IMR-90 (cell line): ENCODE measurements at regions not wholly inside any gene's neighbourhood (a gene's known extent, or its start where the extent isn't known, plus 50 kb on each side); places are given as distances from the start of the nearest gene placed in this dataset.

Experiments used
- ATAC-seq: fragments of 200-7000 bp; cut with Tn5 transposase; 2 replicates; pipeline ENCODE4 v1.9.1; 2020; ENCODE audit warnings: low read depth, mild to moderate bottlenecking, moderate library complexity
- BruUV-seq: library from RNA; stranded (reverse); fragments of 400-500 nt; replicated peaks from 2 replicates; lab custom pipeline; 2021; lab: Mats Ljungman, UMichigan
- CTCF ChIA-PET: fragments of 300-600 bp; formaldehyde crosslinking; extraction: SDS; loops from one replicate; lab custom pipeline; 2021; ENCODE audit warnings: antibody characterized with exemption; lab: Yijun Ruan, JAX
- POLR2A ChIA-PET: fragments of 300-600 bp; sonication (Branson Sonifier 250); formaldehyde crosslinking; loops from one replicate; lab custom pipeline; 2022; ENCODE audit warnings: antibody characterized with exemption; ENCODE audit not compliant: unreplicated experiment; lab: Charles Lee
- DNase-seq: peaks from one replicate; pipeline ENCODE4 v3.0.0; 2013
- H2AFZ ChIP-seq: replicated peaks from 2 replicates; pipeline ENCODE3; 2013; ENCODE audit warnings: low read length, mild to moderate bottlenecking; ENCODE audit not compliant: poor library complexity
- H2AK5ac ChIP-seq: 2 replicates; pipeline ENCODE4 v1.6.1; 2013; ENCODE audit warnings: low read depth, low read length, inconsistent platforms
- H2AK9ac ChIP-seq: replicated peaks from 2 replicates; pipeline ENCODE3; 2013; ENCODE audit warnings: mild to moderate bottlenecking, low read depth, low read length, moderate library complexity; ENCODE audit not compliant: poor library complexity
- H2BK120ac ChIP-seq: 2 replicates; pipeline ENCODE4 v1.6.1; 2013; ENCODE audit warnings: low read depth, low read length, inconsistent platforms
- H2BK15ac ChIP-seq: 3 replicates; pipeline ENCODE4 v1.6.1; 2013; ENCODE audit warnings: low read depth, low read length, inconsistent platforms
- H2BK20ac ChIP-seq: 2 replicates; pipeline ENCODE4 v1.6.1; 2013; ENCODE audit warnings: low read depth, mild to moderate bottlenecking, inconsistent platforms, low read length, moderate library complexity
- H2BK5ac ChIP-seq: 2 replicates; pipeline ENCODE4 v1.6.1; 2013; ENCODE audit warnings: mild to moderate bottlenecking, low read depth, low read length, inconsistent platforms; ENCODE audit not compliant: poor library complexity, severe bottlenecking
- H3K14ac ChIP-seq: replicated peaks from 2 replicates; pipeline ENCODE4 v1.6.1; 2013; ENCODE audit warnings: low read depth, low read length, inconsistent platforms
- H3K18ac ChIP-seq: 2 replicates; pipeline ENCODE4 v1.6.1; 2013; ENCODE audit warnings: low read depth, low read length, control low read depth
- H3K23ac ChIP-seq: 2 replicates; pipeline ENCODE4 v1.6.1; 2013; ENCODE audit warnings: low read depth, low read length, inconsistent platforms
- H3K27ac ChIP-seq: 2 replicates; pipeline ENCODE4 v1.5.1; 2013; ENCODE audit warnings: mild to moderate bottlenecking, control low read depth, low read length; ENCODE audit not compliant: insufficient read depth
- H3K27me3 ChIP-seq: 2 replicates; pipeline ENCODE4 v1.6.1; 2013; ENCODE audit warnings: low read length; ENCODE audit not compliant: control insufficient read depth, insufficient read depth
- H3K36me3 ChIP-seq: 2 replicates; pipeline ENCODE4 v1.6.1; 2013; ENCODE audit warnings: low read length, mixed read lengths; ENCODE audit not compliant: control insufficient read depth, insufficient read depth
- H3K4ac ChIP-seq: 2 replicates; pipeline ENCODE4 v1.6.1; 2013; ENCODE audit warnings: low read depth, low read length, inconsistent platforms
- H3K4me1 ChIP-seq: 2 replicates; pipeline ENCODE4 v1.6.1; 2013; ENCODE audit warnings: low read length, mixed read lengths; ENCODE audit not compliant: control insufficient read depth, insufficient read depth
- H3K4me2 ChIP-seq: 2 replicates; pipeline ENCODE4 v1.6.1; 2013; ENCODE audit warnings: low read depth, mild to moderate bottlenecking, control low read depth, low read length, moderate library complexity
- H3K4me3 ChIP-seq: 2 replicates; pipeline ENCODE4 v1.5.1; 2013; ENCODE audit warnings: low read depth, mild to moderate bottlenecking, control low read depth, low read length, moderate library complexity; ENCODE audit not compliant: insufficient read depth
- H3K56ac ChIP-seq: 2 replicates; pipeline ENCODE4 v1.6.1; 2013; ENCODE audit warnings: low read length, inconsistent platforms; ENCODE audit not compliant: insufficient read depth; ENCODE audit errors: extremely low read depth
- H3K79me1 ChIP-seq, 2 experiments: 2 replicates each; pipeline ENCODE4 v1.6.1; 2013; ENCODE audit warnings: low read length in 2 of 2, inconsistent platforms in 1 of 2, low read depth in 1 of 2
- H3K9ac ChIP-seq: 2 replicates; pipeline ENCODE4 v1.6.1; 2013; ENCODE audit warnings: low read depth, low read length, control low read depth
- H3K9me1 ChIP-seq: 2 replicates; pipeline ENCODE4 v1.6.1; 2013; ENCODE audit warnings: low read length, inconsistent platforms; ENCODE audit not compliant: insufficient read depth
- H3K9me3 ChIP-seq: 2 replicates; pipeline ENCODE4 v1.6.1; 2013; ENCODE audit warnings: low read length; ENCODE audit not compliant: control insufficient read depth, insufficient read depth
- H4K20me1 ChIP-seq: 2 replicates; pipeline ENCODE4 v1.6.1; 2013; ENCODE audit warnings: low read length, inconsistent platforms; ENCODE audit not compliant: insufficient read depth
- H4K5ac ChIP-seq: 2 replicates; pipeline ENCODE4 v1.6.1; 2013; ENCODE audit warnings: mild to moderate bottlenecking, low read depth, low read length, control low read depth
- H4K8ac ChIP-seq, 2 experiments: 2 replicates each; pipeline ENCODE4 v1.6.1; 2013; ENCODE audit warnings: low read depth in 2 of 2, low read length in 2 of 2, control low read depth in 1 of 2, inconsistent platforms in 1 of 2
- H4K91ac ChIP-seq: 2 replicates; pipeline ENCODE4 v1.6.1; 2013; ENCODE audit warnings: low read depth, low read length, inconsistent platforms; ENCODE audit not compliant: insufficient read depth
- CEBPB ChIP-seq: IDR thresholded peaks from 2 replicates; pipeline ENCODE4 v1.6.1; 2012; ENCODE audit warnings: low read depth, low read length, improper control_type of control experiment
- CHD1 ChIP-seq: IDR thresholded peaks from 2 replicates; pipeline ENCODE4 v1.6.1; 2012; ENCODE audit warnings: low read depth, low read length, improper control_type of control experiment
- MAFK ChIP-seq: IDR thresholded peaks from 2 replicates; pipeline ENCODE4 v1.6.1; 2012; ENCODE audit warnings: low read depth, low read length, improper control_type of control experiment
- MXI1 ChIP-seq: IDR thresholded peaks from 2 replicates; pipeline ENCODE4 v1.6.1; 2012; ENCODE audit warnings: low read depth, mild to moderate bottlenecking, low read length, moderate library complexity, borderline replicate concordance
- NFE2L2 ChIP-seq: fragments of 150-350 bp; IDR thresholded peaks from 2 replicates; pipeline ENCODE4 v1.6.1; 2016; ENCODE audit warnings: low read depth, mild to moderate bottlenecking, low read length
- RAD21 ChIP-seq: IDR thresholded peaks from 2 replicates; pipeline ENCODE4 v1.6.1; 2012; ENCODE audit warnings: low read length, improper control_type of control experiment
- WGBS, 2 experiments: methylation state at CpG; one replicate each; pipeline versions ENCODE4 v1.1.5 to v1.1.7; 2013; ENCODE audit warnings: missing lambda C conversion rate in 2 of 2; ENCODE audit not compliant: insufficient read length in 1 of 2; ENCODE audit errors: extremely low coverage in 2 of 2; 5-methylcytosine and 5-hydroxymethylcytosine counted together
- dilution Hi-C: fragments of 300-500 bp; cut with HindIII; formaldehyde crosslinking; loops from one replicate; pipeline ENCODE4 v1.14.3; 2018; ENCODE audit warnings: low sequenced_read_pairs; ENCODE audit not compliant: unreplicated experiment
- in situ Hi-C: fragments of 300-500 bp; cut with MboI; formaldehyde crosslinking; loops from 3 replicates; pipeline ENCODE4 v1.14.3; 2019; ENCODE audit warnings: low sequenced_read_pairs, inconsistent platforms, mixed read lengths
- intact Hi-C: fragments of 100-400 bp; cut with micrococcal nuclease; formaldehyde crosslinking; loops from 2 replicates; pipeline ENCODE4 v1.10.0; 2022
- TF ChIP-seq, protein P1 (sequence below): fragments of 150-350 bp; IDR thresholded peaks from 2 replicates; pipeline ENCODE4 v1.6.1; 2017; ENCODE audit warnings: mild to moderate bottlenecking, antibody characterized with exemption, low read length, low read depth
- TF ChIP-seq, protein P2 (sequence below): conservative IDR thresholded peaks from 2 replicates; pipeline ENCODE4 v1.5.1; 2012; ENCODE audit warnings: mild to moderate bottlenecking, low read depth, low read length, improper control_type of control experiment
- TF ChIP-seq, protein P3 (sequence below): fragments of 150-350 bp; IDR thresholded peaks from 2 replicates; pipeline ENCODE4 v1.6.1; 2016; ENCODE audit warnings: low read depth, mild to moderate bottlenecking, low read length, moderate library complexity, borderline replicate concordance

DNA sequence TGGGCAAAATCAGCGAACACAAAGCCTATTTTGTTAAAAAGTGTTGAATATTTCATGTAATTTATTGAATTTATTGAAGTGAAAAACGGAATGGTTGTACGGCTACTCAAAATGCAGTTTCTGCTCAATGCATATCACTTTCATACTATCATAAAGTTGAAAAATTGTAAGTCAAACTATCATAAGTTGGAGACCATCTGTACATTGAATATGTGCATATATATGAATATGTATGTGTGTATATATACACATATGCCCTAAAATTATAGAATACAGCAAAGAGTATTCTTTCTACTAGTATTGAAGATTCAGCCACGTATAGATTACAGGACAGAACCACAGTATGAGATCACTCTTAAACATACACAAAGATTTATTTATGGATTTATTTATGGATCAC lies 499.0 kb upstream of the SULF2 start:
- no peak for DNase-seq
- dilution Hi-C loops, result no loop called here
- intact Hi-C loops, result no loop called here
- ATAC-seq, result no peak
- H2AK9ac ChIP-seq, result no peak overlapping the region
- H2BK5ac ChIP-seq, result no peak overlapping the region
- no peak overlapping the region for H3K4me3 ChIP-seq
- H3K18ac ChIP-seq, result no peak overlapping the region
- no peak overlapping the region for H2BK15ac ChIP-seq
- H3K9me3 ChIP-seq, result no peaks in the 10 kb centered on the region
- no peak overlapping the region for H3K14ac ChIP-seq
- no peaks in the 10 kb centered on the region for H3K36me3 ChIP-seq
- H2AK5ac ChIP-seq, result no peak overlapping the region
- peaks cover 4% of the 10 kb centered on the region for H3K4me1 ChIP-seq
- H3K27me3 ChIP-seq, result no peaks in the 10 kb centered on the region; the same call in 1 of the 2 replicates
- no peak overlapping the region for H3K4ac ChIP-seq
- H3K23ac ChIP-seq, result no peak overlapping the region
- H2BK20ac ChIP-seq, result no peak overlapping the region
- no peak overlapping the region for H3K56ac ChIP-seq
- BruUV-seq, result no TSS peak
- H3K79me1 ChIP-seq, result no peaks in the 10 kb centered on the region
- no peaks in the 10 kb centered on the region for H3K9me1 ChIP-seq
- no peak overlapping the region for H4K5ac ChIP-seq
- ChIA-PET CTCF (no interaction called here), POLR2A (no interaction called here)
- 100% methylated on average over 1 of the region's 4 CpGs; no CpG with 5 or more reads in 1 of the 2 experiments for WGBS, 2 experiments
- H3K4me2 ChIP-seq, result no peak overlapping the region
- H3K27ac ChIP-seq, result no peak overlapping the region
- H2BK120ac ChIP-seq, result no peak overlapping the region
- TF ChIP-seq CHD1, result no peak
- TF ChIP-seq NFE2L2, result no peak
- TF ChIP-seq, protein P1, sequence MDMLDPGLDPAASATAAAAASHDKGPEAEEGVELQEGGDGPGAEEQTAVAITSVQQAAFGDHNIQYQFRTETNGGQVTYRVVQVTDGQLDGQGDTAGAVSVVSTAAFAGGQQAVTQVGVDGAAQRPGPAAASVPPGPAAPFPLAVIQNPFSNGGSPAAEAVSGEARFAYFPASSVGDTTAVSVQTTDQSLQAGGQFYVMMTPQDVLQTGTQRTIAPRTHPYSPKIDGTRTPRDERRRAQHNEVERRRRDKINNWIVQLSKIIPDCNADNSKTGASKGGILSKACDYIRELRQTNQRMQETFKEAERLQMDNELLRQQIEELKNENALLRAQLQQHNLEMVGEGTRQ, result no peak
- TF ChIP-seq CEBPB, result no peak
- TF ChIP-seq, protein P2, sequence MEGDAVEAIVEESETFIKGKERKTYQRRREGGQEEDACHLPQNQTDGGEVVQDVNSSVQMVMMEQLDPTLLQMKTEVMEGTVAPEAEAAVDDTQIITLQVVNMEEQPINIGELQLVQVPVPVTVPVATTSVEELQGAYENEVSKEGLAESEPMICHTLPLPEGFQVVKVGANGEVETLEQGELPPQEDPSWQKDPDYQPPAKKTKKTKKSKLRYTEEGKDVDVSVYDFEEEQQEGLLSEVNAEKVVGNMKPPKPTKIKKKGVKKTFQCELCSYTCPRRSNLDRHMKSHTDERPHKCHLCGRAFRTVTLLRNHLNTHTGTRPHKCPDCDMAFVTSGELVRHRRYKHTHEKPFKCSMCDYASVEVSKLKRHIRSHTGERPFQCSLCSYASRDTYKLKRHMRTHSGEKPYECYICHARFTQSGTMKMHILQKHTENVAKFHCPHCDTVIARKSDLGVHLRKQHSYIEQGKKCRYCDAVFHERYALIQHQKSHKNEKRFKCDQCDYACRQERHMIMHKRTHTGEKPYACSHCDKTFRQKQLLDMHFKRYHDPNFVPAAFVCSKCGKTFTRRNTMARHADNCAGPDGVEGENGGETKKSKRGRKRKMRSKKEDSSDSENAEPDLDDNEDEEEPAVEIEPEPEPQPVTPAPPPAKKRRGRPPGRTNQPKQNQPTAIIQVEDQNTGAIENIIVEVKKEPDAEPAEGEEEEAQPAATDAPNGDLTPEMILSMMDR, result no peak
- no peak for TF ChIP-seq RAD21
- no peak for TF ChIP-seq MAFK
- TF ChIP-seq, protein P3, sequence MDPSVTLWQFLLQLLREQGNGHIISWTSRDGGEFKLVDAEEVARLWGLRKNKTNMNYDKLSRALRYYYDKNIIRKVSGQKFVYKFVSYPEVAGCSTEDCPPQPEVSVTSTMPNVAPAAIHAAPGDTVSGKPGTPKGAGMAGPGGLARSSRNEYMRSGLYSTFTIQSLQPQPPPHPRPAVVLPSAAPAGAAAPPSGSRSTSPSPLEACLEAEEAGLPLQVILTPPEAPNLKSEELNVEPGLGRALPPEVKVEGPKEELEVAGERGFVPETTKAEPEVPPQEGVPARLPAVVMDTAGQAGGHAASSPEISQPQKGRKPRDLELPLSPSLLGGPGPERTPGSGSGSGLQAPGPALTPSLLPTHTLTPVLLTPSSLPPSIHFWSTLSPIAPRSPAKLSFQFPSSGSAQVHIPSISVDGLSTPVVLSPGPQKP, result no peak
- no peak for TF ChIP-seq MXI1
- H4K8ac ChIP-seq, result no peak overlapping the region
- no peak overlapping the region for H3K9ac ChIP-seq
- no peaks in the 10 kb centered on the region for H4K20me1 ChIP-seq
- no peak overlapping the region for H4K91ac ChIP-seq
- in situ Hi-C loops, result loop anchor here (25.0 kb wide), 1 partner anchor 628 kb away; the partner anchor contains the start of gene ARFGEF2
- no peak overlapping the region for H2AFZ ChIP-seq
